B cell (primary cell): ENCODE measurements at regions not wholly inside any gene's neighbourhood (a gene's known extent, or its start where the extent isn't known, plus 50 kb on each side); places are given as distances from the start of the nearest gene placed in this dataset.

Source experiments
- ATAC-seq: fragments of 200-7000 bp; cut with Tn5 transposase; one replicate; pipeline ENCODE4 v1.10.0; 2021; ENCODE audit warnings: low read depth, mild to moderate bottlenecking, moderate number of reproducible peaks, moderate library complexity
- CTCF ChIA-PET: fragments of 350-600 bp; sonication (Branson Sonifier 250); formaldehyde crosslinking; loops from one replicate; lab custom pipeline; 2021; ENCODE audit warnings: antibody characterized with exemption, inconsistent platforms; lab: Charles Lee
- POLR2A ChIA-PET: fragments of 350-600 bp; sonication (Branson Sonifier 250); formaldehyde crosslinking; loops from one replicate; lab custom pipeline; 2021; ENCODE audit warnings: antibody characterized with exemption; lab: Charles Lee
- DNase-seq: peaks from one replicate; pipeline ENCODE4 v3.0.0; 2013
- H2AFZ ChIP-seq: 2 replicates; pipeline ENCODE4 v1.6.1; 2012; ENCODE audit warnings: mild to moderate bottlenecking, low read depth, low read length; ENCODE audit not compliant: insufficient read depth, poor library complexity, severe bottlenecking
- H3K27ac ChIP-seq, 2 donors: 1 replicate in 1 of 2; 2 replicates in 1 of 2; pipeline ENCODE4 v1.5.1; 2012 to 2013; ENCODE audit warnings: low read length in 2 of 2, mild to moderate bottlenecking in 2 of 2, moderate library complexity in 1 of 2
- H3K27me3 ChIP-seq, 4 experiments: fragments of 200-600 bp in 1 of 4; sonication (generic) in 1 of 4; replicated peaks in 1 of 4; 1 replicate in 2 of 4; 2 replicates in 2 of 4; pipeline versions ENCODE4 v1.6.1 to v1.7.0; 2013 to 2016; ENCODE audit warnings: low read length in 3 of 4, mild to moderate bottlenecking in 2 of 4, mixed read lengths in 1 of 4, moderate library complexity in 1 of 4; ENCODE audit not compliant: insufficient read depth in 4 of 4, control insufficient read depth in 3 of 4; ENCODE audit errors: control extremely low read depth in 1 of 4
- H3K36me3 ChIP-seq, 2 experiments: replicated peaks in 1 of 2; 1 replicate in 1 of 2; 2 replicates in 1 of 2; pipeline versions ENCODE4 v1.6.1 to v1.7.1; 2013; ENCODE audit warnings: low read length in 1 of 2; ENCODE audit not compliant: insufficient read depth in 2 of 2, control insufficient read depth in 1 of 2; ENCODE audit errors: control extremely low read depth in 1 of 2, extremely low read depth in 1 of 2
- H3K4me1 ChIP-seq, 2 donors: fragments of 200-600 bp in 1 of 2; sonication (generic) in 1 of 2; 1 replicate in 1 of 2; 2 replicates in 1 of 2; pipeline versions ENCODE4 v1.5.1 to v1.6.1; 2013 to 2017; ENCODE audit warnings: low read length in 2 of 2; ENCODE audit not compliant: control insufficient read depth in 2 of 2, insufficient read depth in 2 of 2
- H3K4me2 ChIP-seq: replicated peaks from 2 replicates; pipeline ENCODE3; 2012; ENCODE audit warnings: mild to moderate bottlenecking, low read depth, low read length; ENCODE audit not compliant: poor library complexity, severe bottlenecking
- H3K4me3 ChIP-seq, 5 experiments: fragments of 200-600 bp in 1 of 5; sonication (generic) in 1 of 5; 1 replicate in 3 of 5; 2 replicates in 2 of 5; pipeline versions ENCODE4 v1.5.1 to v1.7.0; 2011 to 2016; ENCODE audit warnings: low read length in 4 of 5, mild to moderate bottlenecking in 4 of 5, low read depth in 2 of 5, control low read depth in 1 of 5, moderate library complexity in 1 of 5; ENCODE audit not compliant: insufficient read depth in 1 of 5; ENCODE audit errors: control extremely low read depth in 1 of 5, extremely low read depth in 1 of 5
- H3K79me2 ChIP-seq: fragments of 200-600 bp; sonication (generic); one replicate; pipeline ENCODE4 v1.6.0; 2016; ENCODE audit warnings: low read length; ENCODE audit not compliant: control insufficient read depth, insufficient read depth
- H3K9ac ChIP-seq: fragments of 200-600 bp; sonication (generic); 2 replicates; pipeline ENCODE4 v1.6.1; 2017; ENCODE audit warnings: mild to moderate bottlenecking, low read length, moderate library complexity
- H3K9me3 ChIP-seq, 3 donors: one replicate each; pipeline versions ENCODE4 v1.6.1 to v1.7.1; 2013; ENCODE audit warnings: low read length in 2 of 3; ENCODE audit not compliant: control insufficient read depth in 2 of 3, insufficient read depth in 1 of 3; ENCODE audit errors: control extremely low read depth in 1 of 3
- H4K20me1 ChIP-seq: 2 replicates; pipeline ENCODE4 v1.6.0; 2012; ENCODE audit warnings: mild to moderate bottlenecking, low read length; ENCODE audit not compliant: insufficient read depth, control insufficient read depth, poor library complexity, severe bottlenecking
- H3K27ac Mint-ChIP-seq: one replicate; pipeline ENCODE4 v1.8.0; 2021; ENCODE audit warnings: mixed read lengths
- H3K27me3 Mint-ChIP-seq: one replicate; pipeline ENCODE4 v1.8.0; 2021; ENCODE audit warnings: mixed read lengths
- H3K4me1 Mint-ChIP-seq: one replicate; pipeline ENCODE4 v1.8.0; 2021; ENCODE audit warnings: mixed read lengths
- H3K4me3 Mint-ChIP-seq: one replicate; pipeline ENCODE4 v1.8.0; 2021; ENCODE audit warnings: mixed read lengths
- H3K9me3 Mint-ChIP-seq: one replicate; pipeline ENCODE4 v1.8.0; 2022; ENCODE audit warnings: mixed read lengths; ENCODE audit not compliant: insufficient read depth
- EZH2 ChIP-seq: IDR thresholded peaks from 2 replicates; pipeline ENCODE4 v1.6.1; 2012; ENCODE audit warnings: borderline replicate concordance, low read depth, mild to moderate bottlenecking, moderate library complexity, low read length; ENCODE audit not compliant: insufficient read depth, poor library complexity, severe bottlenecking
- WGBS: methylation state at CpG from one replicate; pipeline ENCODE4 v1.1.5; 2013; ENCODE audit warnings: missing lambda C conversion rate; ENCODE audit not compliant: insufficient coverage; 5-methylcytosine and 5-hydroxymethylcytosine counted together
- intact Hi-C: fragments of 100-400 bp; cut with micrococcal nuclease; formaldehyde crosslinking; loops from one replicate; pipeline ENCODE4 v1.10.0; 2022
- TF ChIP-seq, protein P1 (sequence below): fragments of 200-600 bp; IDR thresholded peaks from one replicate; pipeline ENCODE4 v1.8.0; 2022; ENCODE audit warnings: antibody characterized with exemption, mild to moderate bottlenecking

DNA sequence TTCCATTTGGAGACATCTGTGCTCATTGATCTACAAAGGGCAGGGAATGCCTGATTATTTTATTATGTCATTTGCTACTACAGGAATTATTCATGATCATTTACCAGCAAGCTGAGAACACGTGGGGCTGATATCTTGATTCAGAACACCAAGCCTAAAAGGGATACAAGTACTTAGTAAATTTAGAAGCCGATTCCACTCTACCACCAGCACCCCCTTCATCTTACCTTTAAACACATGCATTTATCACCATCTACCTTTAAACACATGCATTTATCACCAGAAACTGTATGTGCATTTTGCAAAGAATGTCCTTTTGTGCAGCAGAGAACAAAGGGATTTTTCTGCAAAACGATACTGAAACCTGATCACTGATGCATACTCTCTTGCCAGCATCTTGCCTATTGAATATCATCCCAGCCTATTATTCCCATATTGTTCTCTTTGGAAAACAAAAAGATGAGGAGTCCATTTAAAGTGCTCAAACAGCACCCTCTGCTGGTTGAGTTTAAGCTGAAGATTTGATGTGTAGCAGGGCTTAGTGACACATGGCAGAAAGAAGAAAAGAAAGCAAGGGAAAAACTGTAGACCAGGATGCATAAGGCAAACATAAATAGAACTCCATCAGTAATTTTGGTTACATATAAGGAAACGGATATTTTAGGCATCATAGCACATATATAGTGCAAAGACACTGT, 132.6 kb upstream of the PLEKHG7 start:
- H3K27ac Mint-ChIP-seq: no peak overlapping the region
- no peaks in the 10 kb centered on the region for H3K36me3 ChIP-seq
- H3K27ac ChIP-seq: peak overlapping the region; percentile 29 to 75
- H3K4me3 Mint-ChIP-seq: no peak overlapping the region
- H3K4me1 Mint-ChIP-seq: peaks cover 26% of the 10 kb centered on the region
- peaks cover 23 to 25% of the 10 kb centered on the region in 2 donors for H3K4me1 ChIP-seq
- ATAC-seq (peak; percentile 91), DNase-seq (peak; percentile 86)
- H3K79me2 ChIP-seq: peaks cover 18% of the 10 kb centered on the region
- POLR2A ChIA-PET: interaction anchor here (0.6 to 4.6 kb wide), 13 partner anchors 30 to 1183 kb away, joined by 3 to 34 read pairs (median 4); partner anchors contain the start of gene BTG1
- CTCF ChIA-PET: interaction anchor here (0.6 to 6.0 kb wide), 59 partner anchors 9 to 1205 kb away, joined by 3 to 85 read pairs (median 4); partner anchors contain the start of genes BTG1 and PLEKHG7
- TF ChIP-seq, protein P1, sequence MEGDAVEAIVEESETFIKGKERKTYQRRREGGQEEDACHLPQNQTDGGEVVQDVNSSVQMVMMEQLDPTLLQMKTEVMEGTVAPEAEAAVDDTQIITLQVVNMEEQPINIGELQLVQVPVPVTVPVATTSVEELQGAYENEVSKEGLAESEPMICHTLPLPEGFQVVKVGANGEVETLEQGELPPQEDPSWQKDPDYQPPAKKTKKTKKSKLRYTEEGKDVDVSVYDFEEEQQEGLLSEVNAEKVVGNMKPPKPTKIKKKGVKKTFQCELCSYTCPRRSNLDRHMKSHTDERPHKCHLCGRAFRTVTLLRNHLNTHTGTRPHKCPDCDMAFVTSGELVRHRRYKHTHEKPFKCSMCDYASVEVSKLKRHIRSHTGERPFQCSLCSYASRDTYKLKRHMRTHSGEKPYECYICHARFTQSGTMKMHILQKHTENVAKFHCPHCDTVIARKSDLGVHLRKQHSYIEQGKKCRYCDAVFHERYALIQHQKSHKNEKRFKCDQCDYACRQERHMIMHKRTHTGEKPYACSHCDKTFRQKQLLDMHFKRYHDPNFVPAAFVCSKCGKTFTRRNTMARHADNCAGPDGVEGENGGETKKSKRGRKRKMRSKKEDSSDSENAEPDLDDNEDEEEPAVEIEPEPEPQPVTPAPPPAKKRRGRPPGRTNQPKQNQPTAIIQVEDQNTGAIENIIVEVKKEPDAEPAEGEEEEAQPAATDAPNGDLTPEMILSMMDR: peak; percentile 99
- no peak for TF ChIP-seq EZH2
- H3K27me3 ChIP-seq: no peaks in the 10 kb centered on the region
- no peaks in the 10 kb centered on the region for H3K9me3 ChIP-seq
- H2AFZ ChIP-seq: peak overlapping the region; percentile 24
- H3K9me3 Mint-ChIP-seq: peaks cover 3% of the 10 kb centered on the region
- H3K4me3 ChIP-seq: peak overlapping the region in 3 of 5 experiments; percentile 30 to 55 (median 53)
- no peaks in the 10 kb centered on the region for H3K27me3 Mint-ChIP-seq
- H3K4me2 ChIP-seq: peak overlapping the region; percentile 67
- WGBS: 0% methylated on average over 2 of the region's 4 CpGs
- intact Hi-C loops: loop anchor here (1.0 to 10.0 kb wide), 16 partner anchors 24 to 1209 kb away; no protein-coding TSS in a partner anchor
- no peaks in the 10 kb centered on the region for H4K20me1 ChIP-seq
- H3K9ac ChIP-seq: peak overlapping the region; percentile 28

DNA sequence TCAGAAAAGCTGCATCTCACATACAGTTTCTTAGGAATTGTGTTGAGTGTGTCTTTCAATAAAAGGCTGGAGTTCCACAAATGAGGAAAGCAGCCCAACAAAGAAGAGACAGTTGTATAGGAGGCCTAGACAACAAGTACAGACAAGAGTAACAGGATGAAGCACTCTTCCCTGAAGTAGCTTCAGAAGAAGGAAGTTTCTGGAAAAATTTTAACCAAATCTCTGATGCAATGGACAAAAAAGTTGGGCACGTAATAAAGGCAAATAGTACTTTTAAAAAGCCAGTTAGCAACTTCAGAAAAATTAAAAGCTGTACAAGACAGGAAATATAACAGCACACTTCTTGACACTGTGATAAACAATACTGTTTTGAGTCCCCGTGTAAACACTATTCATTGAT, 134.1 kb upstream of the PLEKHG7 start:
- H3K4me1 Mint-ChIP-seq: peaks cover 34% of the 10 kb centered on the region
- peak overlapping the region; percentile 16 to 75 for H3K27ac ChIP-seq

More for the DNA sequence above, 134.1 kb upstream of the PLEKHG7 start:
- no CpG with 5 or more reads among the region's 2 CpGs for WGBS
- H3K4me1 ChIP-seq: peaks cover 35 to 39% of the 10 kb centered on the region in 2 donors
- ChIA-PET CTCF (interaction anchor here (0.9 to 6.0 kb wide), 19 partner anchors 9 to 1186 kb away, joined by 3 to 85 read pairs (median 17); partner anchors contain the start of gene BTG1), POLR2A (interaction anchor here (0.6 to 4.6 kb wide), 5 partner anchors 63 to 424 kb away, joined by 3 to 34 read pairs (median 7); partner anchors contain the start of gene BTG1)
- H3K9me3 ChIP-seq: no peaks in the 10 kb centered on the region
- H3K27me3 Mint-ChIP-seq: no peaks in the 10 kb centered on the region
- peaks cover 18% of the 10 kb centered on the region for H3K79me2 ChIP-seq
- DNase-seq: no peak
- no peaks in the 10 kb centered on the region for H3K36me3 ChIP-seq
- H3K4me3 ChIP-seq: no peak overlapping the region
- H2AFZ ChIP-seq: peak overlapping the region; percentile 47
- H3K4me2 ChIP-seq: no peak overlapping the region
- intact Hi-C loops: no loop called here
- no peaks in the 10 kb centered on the region for H3K27me3 ChIP-seq
- no peak overlapping the region for H3K27ac Mint-ChIP-seq
- no peak for TF ChIP-seq EZH2
- TF ChIP-seq, protein P1: no peak
- no peak overlapping the region for H3K4me3 Mint-ChIP-seq
- H3K9ac ChIP-seq: no peak overlapping the region
- no peak for ATAC-seq
- no peaks in the 10 kb centered on the region for H4K20me1 ChIP-seq
- peaks cover 3% of the 10 kb centered on the region for H3K9me3 Mint-ChIP-seq
